Type B pancreatic cell (in vitro differentiated cells): ENCODE measurements at regions not wholly inside any gene's neighbourhood (a gene's known extent, or its start where the extent isn't known, plus 50 kb on each side); places are given as distances from the start of the nearest gene placed in this dataset.
"Not testable (repeated sequence)": the region's sequence is repeated elsewhere in the genome, so short reads cannot be mapped to it uniquely, and the experiment has no call there.

Experiments
- DNase-seq: peaks from one replicate; pipeline ENCODE4 v3.0.0; 2021; ENCODE audit warnings: mixed read lengths; ENCODE audit not compliant: unreplicated experiment; ENCODE audit errors: extremely low spot score
- H3K27ac Mint-ChIP-seq: 2 replicates; pipeline ENCODE4 v1.8.0; 2021; ENCODE audit warnings: mild to moderate bottlenecking, mixed read lengths
- H3K27me3 Mint-ChIP-seq: 2 replicates; pipeline ENCODE4 v1.8.0; 2021; ENCODE audit warnings: mixed read lengths
- H3K36me3 Mint-ChIP-seq: 2 replicates; pipeline ENCODE4 v1.8.0; 2021; ENCODE audit warnings: mixed read lengths
- H3K4me1 Mint-ChIP-seq: one replicate; pipeline ENCODE4 v1.8.0; 2021; ENCODE audit warnings: mixed read lengths; ENCODE audit not compliant: unreplicated experiment
- H3K4me3 Mint-ChIP-seq: 2 replicates; pipeline ENCODE4 v1.8.0; 2021; ENCODE audit warnings: mild to moderate bottlenecking, mixed read lengths
- H3K9me3 Mint-ChIP-seq: 2 replicates; pipeline ENCODE4 v1.8.0; 2021; ENCODE audit warnings: mixed read lengths
- CTCF ChIP-seq: fragments of 200-600 bp; sonication (generic); conservative IDR thresholded peaks from 2 replicates; pipeline ENCODE4 v1.5.0; 2021; ENCODE audit warnings: antibody characterized with exemption, mild to moderate bottlenecking

- no peak overlapping the region for H3K4me3 Mint-ChIP-seq
- DNase-seq: no peak
- no peaks in the 10 kb centered on the region for H3K27me3 Mint-ChIP-seq
- H3K36me3 Mint-ChIP-seq: no peaks in the 10 kb centered on the region
- no peak overlapping the region for H3K27ac Mint-ChIP-seq
- peaks cover 5% of the 10 kb centered on the region for H3K9me3 Mint-ChIP-seq
- H3K4me1 Mint-ChIP-seq: peaks cover 11% of the 10 kb centered on the region
- TF ChIP-seq CTCF: no peak
Observed at GRCh38 chr10:3923033-3923432, 138.0 kb upstream of the KLF6 start.

GRCh38 chr10:3919709-3920308 lies 134.8 kb upstream of the KLF6 start:
- H3K9me3 Mint-ChIP-seq: peaks cover 5% of the 10 kb centered on the region
- peaks cover 3% of the 10 kb centered on the region for H3K36me3 Mint-ChIP-seq
- DNase-seq: no peak
- peaks cover 9% of the 10 kb centered on the region for H3K4me1 Mint-ChIP-seq
- no peak overlapping the region for H3K4me3 Mint-ChIP-seq
- no peaks in the 10 kb centered on the region for H3K27me3 Mint-ChIP-seq
- TF ChIP-seq CTCF: no peak
- no peak overlapping the region for H3K27ac Mint-ChIP-seq

GRCh38 chr10:3917392-3917791 lies 132.4 kb upstream of the KLF6 start:
- DNase-seq, H3K27ac Mint-ChIP-seq, H3K9me3 Mint-ChIP-seq, H3K4me1 Mint-ChIP-seq, H3K4me3 Mint-ChIP-seq, H3K36me3 Mint-ChIP-seq, H3K27me3 Mint-ChIP-seq: not testable (repeated sequence)

- peaks cover 7% of the 10 kb centered on the region for H3K36me3 Mint-ChIP-seq
- H3K4me1 Mint-ChIP-seq: peaks cover 5% of the 10 kb centered on the region
- no peak overlapping the region for H3K27ac Mint-ChIP-seq
- no peaks in the 10 kb centered on the region for H3K27me3 Mint-ChIP-seq
- H3K4me3 Mint-ChIP-seq: no peak overlapping the region
- no peaks in the 10 kb centered on the region for H3K9me3 Mint-ChIP-seq
- TF ChIP-seq CTCF: no peak
- DNase-seq: no peak
Observed at GRCh38 chr10:3914733-3915132, 129.7 kb upstream of the KLF6 start.

- no peak for DNase-seq
- no peak for TF ChIP-seq CTCF
- Mint-ChIP-seq H3K27ac (peak overlapping the region; percentile 29), H3K36me3 (peaks cover 4% of the 10 kb centered on the region), H3K27me3 (no peaks in the 10 kb centered on the region), H3K9me3 (no peaks in the 10 kb centered on the region), H3K4me3 (peak overlapping the region; percentile 44), H3K4me1 (peaks cover 3% of the 10 kb centered on the region)
Observed at GRCh38 chr10:3911713-3912442, 126.9 kb upstream of the KLF6 start.

GRCh38 chr10:3911241-3911640 lies 126.2 kb upstream of the KLF6 start:
- no peaks in the 10 kb centered on the region for H3K9me3 Mint-ChIP-seq
- H3K27me3 Mint-ChIP-seq: no peaks in the 10 kb centered on the region
- no peak for DNase-seq
- H3K27ac Mint-ChIP-seq: no peak overlapping the region
- peaks cover 4% of the 10 kb centered on the region for H3K36me3 Mint-ChIP-seq
- peaks cover 3% of the 10 kb centered on the region for H3K4me1 Mint-ChIP-seq
- H3K4me3 Mint-ChIP-seq: no peak overlapping the region
- no peak for TF ChIP-seq CTCF
